Brain pericyte (primary cell): ENCODE measurements at regions not wholly inside any gene's neighbourhood (a gene's known extent, or its start where the extent isn't known, plus 50 kb on each side); places are given as distances from the start of the nearest gene placed in this dataset.

ENCODE experiments used
- DNase-seq: peaks from one replicate; pipeline ENCODE4 v3.0.0-alpha.2; 2012; ENCODE audit warnings: low read depth, low spot score

DNA sequence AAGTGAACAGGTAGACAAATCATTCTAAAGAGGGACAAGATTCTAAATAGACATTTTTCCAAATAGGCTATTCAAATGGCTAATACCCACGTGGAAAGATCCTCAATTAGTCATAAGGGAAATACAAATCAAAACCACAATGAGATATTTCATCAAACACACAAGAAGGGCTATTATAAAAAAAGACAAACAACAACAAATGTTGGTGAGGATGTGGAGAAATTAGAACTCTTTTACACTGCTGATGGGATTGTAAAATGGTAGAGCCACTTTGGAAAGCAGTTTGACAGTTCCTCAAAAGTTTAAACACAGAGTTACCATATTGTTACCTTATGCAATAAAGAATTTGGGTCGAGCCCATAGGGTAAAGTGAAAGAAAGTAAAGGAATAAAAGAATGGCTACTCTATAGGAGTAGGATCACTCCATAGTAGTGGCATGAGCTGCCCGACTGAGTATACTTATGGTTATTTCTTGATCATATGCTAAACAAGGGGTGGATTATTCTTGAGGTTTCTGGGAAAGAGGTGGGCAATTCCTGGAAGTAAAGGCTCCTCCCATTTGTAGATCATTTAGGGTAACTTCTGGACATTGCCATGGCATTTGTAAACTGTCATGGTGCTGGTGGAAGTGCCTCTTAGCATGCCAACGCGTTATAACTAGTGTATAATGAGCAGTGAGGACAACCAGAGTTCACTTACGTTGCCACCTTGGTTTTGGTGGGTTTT, 58.9 kb upstream of the FAM9C start:
- no peak for DNase-seq

DNA sequence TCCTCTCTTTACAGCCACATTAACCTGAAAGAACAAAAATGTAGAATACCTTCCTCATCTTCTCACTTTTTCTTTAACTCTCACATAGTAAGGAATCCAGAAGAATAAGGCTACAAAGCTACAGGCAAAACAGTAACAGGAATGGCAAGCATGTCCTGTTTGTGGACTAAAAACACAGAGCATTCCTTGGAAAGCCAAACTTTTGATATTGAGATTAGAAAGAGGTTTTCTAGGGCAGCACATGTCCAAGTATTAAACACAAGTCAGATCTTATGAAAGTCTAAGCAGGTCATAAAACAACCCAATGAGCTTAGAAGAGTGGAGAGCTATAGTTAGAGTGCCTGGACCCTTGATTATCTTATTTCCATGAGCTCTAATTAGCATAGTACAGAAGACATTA, 58.2 kb upstream of the FAM9C start:
- DNase-seq, result no peak

DNA sequence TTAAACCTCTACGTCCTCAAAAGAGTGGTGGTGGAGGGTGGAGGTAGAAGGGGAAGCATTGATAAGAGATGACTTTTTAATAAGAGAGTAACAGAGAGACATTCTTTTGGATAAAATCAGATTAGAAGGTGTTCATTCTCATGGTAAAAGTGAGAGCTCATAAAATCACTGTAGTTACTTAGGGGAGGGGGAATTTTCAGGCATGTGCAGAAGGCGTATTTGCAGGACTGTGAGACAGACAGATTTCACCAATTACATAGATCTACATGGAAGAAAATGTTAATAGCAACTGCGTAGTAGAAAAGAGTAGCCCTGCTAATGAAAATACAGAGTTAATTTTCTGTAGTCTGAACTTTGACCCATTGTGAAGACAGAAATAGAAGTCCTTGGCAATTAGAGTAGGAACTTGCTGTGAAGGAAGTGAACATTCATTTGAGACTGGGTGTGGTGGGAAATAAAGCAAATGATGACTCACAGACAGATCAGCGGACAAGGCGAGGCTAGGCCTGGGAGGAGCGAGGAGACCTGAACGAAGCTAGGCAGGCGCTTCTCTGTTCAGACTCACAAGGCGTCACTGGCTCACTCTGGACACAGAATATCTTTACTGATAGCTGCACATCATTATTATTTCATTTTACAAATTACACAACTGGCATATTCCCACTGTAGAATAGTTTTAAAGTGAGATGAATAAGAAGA, 57.2 kb upstream of the FAM9C start:
- DNase-seq, result no peak

DNA sequence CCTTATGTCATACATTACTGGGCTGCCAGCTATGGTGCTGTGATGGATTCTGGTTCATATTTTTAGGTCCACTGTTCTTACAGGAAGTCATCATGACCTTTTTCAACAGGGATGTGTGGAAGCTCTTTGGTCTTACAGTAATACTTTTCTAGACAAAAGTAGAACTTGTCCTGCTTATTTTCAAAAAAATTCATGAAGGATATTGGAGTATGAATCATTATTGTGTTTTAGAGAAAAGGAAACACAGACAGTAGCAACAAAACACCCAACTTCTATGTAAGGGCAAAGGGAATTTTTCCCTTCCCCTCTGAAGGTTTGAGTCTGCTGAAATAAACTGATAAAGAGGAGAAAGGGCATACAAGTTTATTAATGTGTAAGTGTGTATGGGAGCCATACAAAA, 54.7 kb upstream of the FAM9C start:
- DNase-seq, result no peak

DNA sequence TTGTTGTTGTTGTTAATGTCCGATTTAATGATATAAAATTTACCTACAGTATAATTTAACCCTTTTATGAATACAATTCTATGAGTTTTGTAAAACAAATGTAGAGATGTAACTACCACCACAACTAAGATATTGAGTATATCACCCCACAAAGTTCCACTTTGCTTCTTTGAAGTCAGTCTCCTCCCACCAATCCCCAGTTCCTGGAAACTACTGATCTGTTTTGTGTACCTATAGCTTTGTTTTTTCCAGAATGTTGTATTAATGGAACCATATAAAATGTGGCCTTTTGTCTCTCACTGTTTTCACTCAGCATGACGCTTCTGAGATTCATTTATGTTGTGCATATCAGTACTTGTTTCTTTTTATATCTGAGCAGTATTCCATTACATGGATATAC, 52.3 kb upstream of the FAM9C start:
- DNase-seq, result no peak

DNA sequence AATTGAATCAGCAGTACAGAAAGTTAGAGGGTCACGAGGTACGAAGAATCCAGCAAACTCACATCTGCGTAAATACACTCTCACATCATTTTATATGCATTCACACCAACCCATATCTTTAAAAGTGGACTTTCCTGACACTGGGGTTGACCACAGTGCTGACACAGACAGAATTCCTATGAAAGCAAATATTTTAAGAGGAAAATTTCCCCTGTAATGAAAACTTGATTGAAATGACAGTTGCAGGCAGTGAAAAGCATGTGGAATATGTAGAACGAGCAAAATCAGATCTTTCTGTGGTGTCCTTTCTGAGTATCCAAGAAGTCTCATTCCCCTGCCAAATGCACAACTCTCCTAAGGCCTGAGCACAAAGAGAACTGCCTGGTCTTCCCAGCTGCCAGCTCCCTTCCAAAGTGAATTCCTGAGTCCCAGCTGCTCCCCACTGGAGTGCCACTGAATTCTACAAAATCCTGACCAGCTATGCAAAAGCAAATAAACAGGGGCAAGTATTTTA, 50.5 kb upstream of the FAM9C start:
- no peak for DNase-seq

DNA sequence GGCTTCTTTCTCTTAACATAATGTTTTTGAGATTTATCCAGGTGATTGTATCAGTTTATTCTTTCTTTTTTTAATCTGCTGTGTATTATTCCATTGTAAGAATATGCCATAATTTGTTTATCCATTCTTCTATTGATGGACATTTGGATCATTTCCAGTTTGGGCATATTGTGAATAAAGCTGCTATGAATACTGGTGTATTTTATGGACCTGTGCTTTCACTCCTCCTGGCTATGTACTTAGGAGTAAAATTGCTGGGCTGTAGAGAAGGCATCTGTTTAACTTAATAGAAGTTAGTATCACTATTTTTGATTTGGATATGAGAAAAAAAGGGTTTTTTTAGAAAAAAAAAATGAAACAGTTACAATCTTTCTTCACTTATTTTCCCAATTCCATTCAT, 50.0 kb upstream of the FAM9C start:
- no peak for DNase-seq
